HepG2 (cell line): ENCODE measurements at regions not wholly inside any gene's neighbourhood (a gene's known extent, or its start where the extent isn't known, plus 50 kb on each side); places are given as distances from the start of the nearest gene placed in this dataset.

Experiments used
- ATAC-seq: fragments of 200-7000 bp; cut with Tn5 transposase; 3 replicates; pipeline ENCODE4 v1.9.1; 2020; ENCODE audit warnings: mild to moderate bottlenecking, moderate library complexity
- BruUV-seq: library from RNA; stranded (reverse); fragments of 400-500 nt; replicated peaks from 2 replicates; lab custom pipeline; 2021; lab: Mats Ljungman, UMichigan
- CTCF ChIA-PET: fragments of 300-600 bp; formaldehyde crosslinking; extraction: SDS; loops from one replicate; lab custom pipeline; 2021; ENCODE audit warnings: low total read pairs, inconsistent platforms, low intra/inter-chr PET ratio; lab: Yijun Ruan, JAX
- POLR2A ChIA-PET: fragments of 350-600 bp; sonication (Branson Sonifier 250); formaldehyde crosslinking; loops from one replicate; lab custom pipeline; 2020; ENCODE audit warnings: antibody characterized with exemption, inconsistent platforms; lab: Yijun Ruan, JAX
- DNase-seq: peaks from one replicate; pipeline ENCODE4 v3.0.0-alpha.2; 2015; ENCODE audit warnings: low spot score
- FAIRE-seq: peaks from 3 replicates; lab custom pipeline; 2011; peaks lifted over from hg19 to GRCh38; lab: Jason Lieb, UNC
- H2AFZ ChIP-seq: one replicate; pipeline ENCODE4 v1.6.1; 2011; ENCODE audit warnings: low read length, inconsistent platforms
- H3K27ac ChIP-seq: fragments of 300-600 bp; 3 replicates; pipeline ENCODE4 v1.8.0; 2011; ENCODE audit warnings: mixed run types, mild to moderate bottlenecking, mixed read lengths, low read length, inconsistent platforms; ENCODE audit not compliant: insufficient read depth; ENCODE audit errors: extremely low read length
- H3K27me3 ChIP-seq, 2 experiments: fragments of 200-600 bp in 1 of 2; 2 replicates in 1 of 2; 3 replicates in 1 of 2; pipeline versions ENCODE4 v1.6.0 to v1.8.0; 2011; ENCODE audit warnings: low read length in 2 of 2, mild to moderate bottlenecking in 2 of 2, moderate library complexity in 2 of 2, inconsistent platforms in 1 of 2; ENCODE audit not compliant: insufficient read depth in 2 of 2, control insufficient read depth in 1 of 2
- H3K36me3 ChIP-seq, 2 experiments: fragments of 200-600 bp in 1 of 2; replicated peaks in 1 of 2; 2 replicates in 1 of 2; 3 replicates in 1 of 2; pipeline versions ENCODE4 v1.5.1 to v1.8.0; 2011; ENCODE audit warnings: low read length in 2 of 2, inconsistent platforms in 1 of 2; ENCODE audit not compliant: insufficient read depth in 2 of 2, control insufficient read depth in 1 of 2
- H3K4me1 ChIP-seq: 2 replicates; pipeline ENCODE4 v1.5.1; 2012; ENCODE audit warnings: low read length, inconsistent platforms; ENCODE audit not compliant: insufficient read depth
- H3K4me2 ChIP-seq: 2 replicates; pipeline ENCODE4 v1.6.0; 2011; ENCODE audit warnings: low read depth, low read length, inconsistent platforms
- H3K4me3 ChIP-seq, 3 experiments: fragments of 200-600 bp in 1 of 3; sonication (generic), shearing (Covaris generic) in 1 of 3; replicated peaks in 1 of 3; 2 replicates each; pipeline ENCODE4 v1.5.1; 2011 to 2016; ENCODE audit warnings: low read length in 3 of 3, inconsistent platforms in 2 of 3, low read depth in 2 of 3, mild to moderate bottlenecking in 2 of 3, control low read depth in 1 of 3, mixed read lengths in 1 of 3; ENCODE audit not compliant: insufficient read depth in 1 of 3
- H3K79me2 ChIP-seq: one replicate; pipeline ENCODE4 v1.6.1; 2011; ENCODE audit warnings: low read length, inconsistent platforms; ENCODE audit not compliant: insufficient read depth
- H3K9ac ChIP-seq: 2 replicates; pipeline ENCODE4 v1.6.0; 2011; ENCODE audit warnings: mild to moderate bottlenecking, low read depth, low read length, inconsistent platforms; ENCODE audit not compliant: insufficient read depth
- H3K9me3 ChIP-seq: 2 replicates; pipeline ENCODE4 v1.5.1; 2012; ENCODE audit warnings: mild to moderate bottlenecking, low read length
- H4K20me1 ChIP-seq: 2 replicates; pipeline ENCODE4 v1.6.0; 2011; ENCODE audit warnings: inconsistent platforms, mild to moderate bottlenecking, low read length, moderate library complexity; ENCODE audit not compliant: insufficient read depth
- RXRA ChIP-seq: sonication (generic); formaldehyde crosslinking; IDR thresholded peaks from 2 replicates; pipeline ENCODE4 v1.5.1; 2020; ENCODE audit warnings: missing genetic modification reagents
- ZKSCAN5 ChIP-seq: sonication (generic); formaldehyde crosslinking; IDR thresholded peaks from 2 replicates; pipeline ENCODE4 v1.5.1; 2020; ENCODE audit warnings: mild to moderate bottlenecking, missing genetic modification reagents
- ZNF124 ChIP-seq: sonication (generic); formaldehyde crosslinking; IDR thresholded peaks from 2 replicates; pipeline ENCODE4 v1.4.0; 2020; ENCODE audit warnings: missing genetic modification reagents
- ZNF253 ChIP-seq: sonication (generic); formaldehyde crosslinking; IDR thresholded peaks from 2 replicates; pipeline ENCODE4 v1.8.0; 2022; ENCODE audit warnings: mild to moderate bottlenecking, missing genetic modification reagents, borderline replicate concordance
- ZNF788 ChIP-seq: sonication (generic); formaldehyde crosslinking; IDR thresholded peaks from 2 replicates; pipeline ENCODE4 v1.5.0; 2020; ENCODE audit warnings: mild to moderate bottlenecking, missing genetic modification reagents, borderline replicate concordance
- WGBS: methylation state at CpG from one replicate; pipeline ENCODE4 v1.1.6; 2017; ENCODE audit warnings: low lambda C conversion rate; 5-methylcytosine and 5-hydroxymethylcytosine counted together
- in situ Hi-C: cut with HindIII; loops from 2 replicates; pipeline ENCODE4 v1.10.0; 2017; ENCODE audit warnings: low pct_unique_long_range_greater_than_20kb; ENCODE audit not compliant: extremely low pct_ligation_motif_present
- intact Hi-C: fragments of 100-400 bp; cut with micrococcal nuclease; formaldehyde crosslinking; loops from one replicate; pipeline ENCODE4 v1.10.0; 2022; ENCODE audit not compliant: unreplicated experiment
- TF ChIP-seq, protein P1 (sequence below): sonication (generic); formaldehyde crosslinking; IDR thresholded peaks from 2 replicates; pipeline ENCODE4 v1.4.0; 2020; ENCODE audit warnings: mild to moderate bottlenecking, missing genetic modification reagents
- TF ChIP-seq, protein P2 (sequence below): sonication (generic); formaldehyde crosslinking; IDR thresholded peaks from 2 replicates; pipeline ENCODE4 v1.5.1; 2020; ENCODE audit warnings: mild to moderate bottlenecking, missing genetic modification reagents, moderate library complexity
- TF ChIP-seq, protein P3 (sequence below): sonication (generic); formaldehyde crosslinking; IDR thresholded peaks from 2 replicates; pipeline ENCODE4 v1.4.0; 2020; ENCODE audit warnings: missing genetic modification reagents
- TF ChIP-seq, protein P4 (sequence below): sonication (generic); formaldehyde crosslinking; IDR thresholded peaks from 2 replicates; pipeline ENCODE4 v1.4.0; 2020; ENCODE audit warnings: missing genetic modification reagents, borderline replicate concordance
- TF ChIP-seq, protein P5 (sequence below): sonication (generic); formaldehyde crosslinking; IDR thresholded peaks from 2 replicates; pipeline ENCODE4 v1.8.0; 2022; ENCODE audit warnings: mild to moderate bottlenecking, missing genetic modification reagents; ENCODE audit not compliant: insufficient replicate concordance
- TF ChIP-seq, protein P6 (sequence below): sonication (generic); formaldehyde crosslinking; IDR thresholded peaks from 2 replicates; pipeline ENCODE4 v1.4.0; 2020; ENCODE audit warnings: low read depth, mild to moderate bottlenecking, missing genetic modification reagents

DNA sequence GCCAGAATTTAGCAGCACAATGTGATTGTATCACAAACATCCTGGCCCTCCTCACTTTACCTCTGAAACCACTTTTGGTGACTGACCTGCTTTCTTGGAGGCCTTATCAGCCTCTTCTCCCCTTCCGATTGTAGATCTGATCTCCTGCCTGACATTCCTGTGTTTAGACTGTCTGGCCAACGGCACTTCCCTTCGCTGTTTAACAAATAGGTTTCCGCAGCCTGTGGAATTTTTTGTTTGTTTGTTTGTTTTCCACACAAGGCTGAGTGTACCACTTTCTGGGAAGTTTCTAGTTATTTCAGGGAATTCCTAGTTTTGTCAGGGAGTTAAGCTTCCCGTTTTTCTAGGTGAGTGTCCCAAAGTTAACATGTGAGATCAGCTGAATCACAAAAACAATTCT lies 65.9 kb upstream of the CDKN3 start:
- Histone ChIP-seq H4K20me1 (no peaks in the 10 kb centered on the region), H3K79me2 (no peaks in the 10 kb centered on the region), H3K4me3 (no peak overlapping the region), H3K36me3 (no peaks in the 10 kb centered on the region), H3K4me2 (no peak overlapping the region), H3K27me3 (no peaks in the 10 kb centered on the region), H3K27ac (no peak overlapping the region), H3K9me3 (no peaks in the 10 kb centered on the region), H3K4me1 (peaks cover 16% of the 10 kb centered on the region), H3K9ac (no peak overlapping the region), H2AFZ (no peak overlapping the region)
- WGBS: 81% methylated on average over 5 of the region's 5 CpGs
- FAIRE-seq: no peak
- no TSS peak for BruUV-seq
- ChIA-PET CTCF (no interaction called here), POLR2A (no interaction called here)
- ATAC-seq: no peak
- DNase-seq: no peak
- in situ Hi-C loops (no loop called here), intact Hi-C loops (no loop called here)
- TF ChIP-seq, protein P1, sequence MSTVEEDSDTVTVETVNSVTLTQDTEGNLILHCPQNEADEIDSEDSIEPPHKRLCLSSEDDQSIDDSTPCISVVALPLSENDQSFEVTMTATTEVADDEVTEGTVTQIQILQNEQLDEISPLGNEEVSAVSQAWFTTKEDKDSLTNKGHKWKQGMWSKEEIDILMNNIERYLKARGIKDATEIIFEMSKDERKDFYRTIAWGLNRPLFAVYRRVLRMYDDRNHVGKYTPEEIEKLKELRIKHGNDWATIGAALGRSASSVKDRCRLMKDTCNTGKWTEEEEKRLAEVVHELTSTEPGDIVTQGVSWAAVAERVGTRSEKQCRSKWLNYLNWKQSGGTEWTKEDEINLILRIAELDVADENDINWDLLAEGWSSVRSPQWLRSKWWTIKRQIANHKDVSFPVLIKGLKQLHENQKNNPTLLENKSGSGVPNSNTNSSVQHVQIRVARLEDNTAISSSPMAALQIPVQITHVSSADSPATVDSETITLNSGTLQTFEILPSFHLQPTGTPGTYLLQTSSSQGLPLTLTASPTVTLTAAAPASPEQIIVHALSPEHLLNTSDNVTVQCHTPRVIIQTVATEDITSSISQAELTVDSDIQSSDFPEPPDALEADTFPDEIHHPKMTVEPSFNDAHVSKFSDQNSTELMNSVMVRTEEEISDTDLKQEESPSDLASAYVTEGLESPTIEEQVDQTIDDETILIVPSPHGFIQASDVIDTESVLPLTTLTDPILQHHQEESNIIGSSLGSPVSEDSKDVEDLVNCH (CRISPR knock-in tag): no peak
- no peak for TF ChIP-seq ZNF788 (CRISPR knock-in tag)
- TF ChIP-seq ZKSCAN5: no peak
- TF ChIP-seq, protein P2, sequence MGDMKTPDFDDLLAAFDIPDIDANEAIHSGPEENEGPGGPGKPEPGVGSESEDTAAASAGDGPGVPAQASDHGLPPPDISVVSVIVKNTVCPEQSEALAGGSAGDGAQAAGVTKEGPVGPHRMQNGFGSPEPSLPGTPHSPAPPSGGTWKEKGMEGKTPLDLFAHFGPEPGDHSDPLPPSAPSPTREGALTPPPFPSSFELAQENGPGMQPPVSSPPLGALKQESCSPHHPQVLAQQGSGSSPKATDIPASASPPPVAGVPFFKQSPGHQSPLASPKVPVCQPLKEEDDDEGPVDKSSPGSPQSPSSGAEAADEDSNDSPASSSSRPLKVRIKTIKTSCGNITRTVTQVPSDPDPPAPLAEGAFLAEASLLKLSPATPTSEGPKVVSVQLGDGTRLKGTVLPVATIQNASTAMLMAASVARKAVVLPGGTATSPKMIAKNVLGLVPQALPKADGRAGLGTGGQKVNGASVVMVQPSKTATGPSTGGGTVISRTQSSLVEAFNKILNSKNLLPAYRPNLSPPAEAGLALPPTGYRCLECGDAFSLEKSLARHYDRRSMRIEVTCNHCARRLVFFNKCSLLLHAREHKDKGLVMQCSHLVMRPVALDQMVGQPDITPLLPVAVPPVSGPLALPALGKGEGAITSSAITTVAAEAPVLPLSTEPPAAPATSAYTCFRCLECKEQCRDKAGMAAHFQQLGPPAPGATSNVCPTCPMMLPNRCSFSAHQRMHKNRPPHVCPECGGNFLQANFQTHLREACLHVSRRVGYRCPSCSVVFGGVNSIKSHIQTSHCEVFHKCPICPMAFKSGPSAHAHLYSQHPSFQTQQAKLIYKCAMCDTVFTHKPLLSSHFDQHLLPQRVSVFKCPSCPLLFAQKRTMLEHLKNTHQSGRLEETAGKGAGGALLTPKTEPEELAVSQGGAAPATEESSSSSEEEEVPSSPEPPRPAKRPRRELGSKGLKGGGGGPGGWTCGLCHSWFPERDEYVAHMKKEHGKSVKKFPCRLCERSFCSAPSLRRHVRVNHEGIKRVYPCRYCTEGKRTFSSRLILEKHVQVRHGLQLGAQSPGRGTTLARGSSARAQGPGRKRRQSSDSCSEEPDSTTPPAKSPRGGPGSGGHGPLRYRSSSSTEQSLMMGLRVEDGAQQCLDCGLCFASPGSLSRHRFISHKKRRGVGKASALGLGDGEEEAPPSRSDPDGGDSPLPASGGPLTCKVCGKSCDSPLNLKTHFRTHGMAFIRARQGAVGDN (CRISPR knock-in tag): no peak
- no peak for TF ChIP-seq ZNF253 (CRISPR knock-in tag)
- no peak for TF ChIP-seq RXRA (CRISPR knock-in tag)
- no peak for TF ChIP-seq ZNF124
- TF ChIP-seq, protein P3, sequence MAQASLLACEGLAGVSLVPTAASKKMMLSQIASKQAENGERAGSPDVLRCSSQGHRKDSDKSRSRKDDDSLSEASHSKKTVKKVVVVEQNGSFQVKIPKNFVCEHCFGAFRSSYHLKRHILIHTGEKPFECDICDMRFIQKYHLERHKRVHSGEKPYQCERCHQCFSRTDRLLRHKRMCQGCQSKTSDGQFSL (CRISPR knock-in tag): no peak
- TF ChIP-seq, protein P4, sequence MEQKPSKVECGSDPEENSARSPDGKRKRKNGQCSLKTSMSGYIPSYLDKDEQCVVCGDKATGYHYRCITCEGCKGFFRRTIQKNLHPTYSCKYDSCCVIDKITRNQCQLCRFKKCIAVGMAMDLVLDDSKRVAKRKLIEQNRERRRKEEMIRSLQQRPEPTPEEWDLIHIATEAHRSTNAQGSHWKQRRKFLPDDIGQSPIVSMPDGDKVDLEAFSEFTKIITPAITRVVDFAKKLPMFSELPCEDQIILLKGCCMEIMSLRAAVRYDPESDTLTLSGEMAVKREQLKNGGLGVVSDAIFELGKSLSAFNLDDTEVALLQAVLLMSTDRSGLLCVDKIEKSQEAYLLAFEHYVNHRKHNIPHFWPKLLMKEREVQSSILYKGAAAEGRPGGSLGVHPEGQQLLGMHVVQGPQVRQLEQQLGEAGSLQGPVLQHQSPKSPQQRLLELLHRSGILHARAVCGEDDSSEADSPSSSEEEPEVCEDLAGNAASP (CRISPR knock-in tag): no peak
- TF ChIP-seq, protein P5, sequence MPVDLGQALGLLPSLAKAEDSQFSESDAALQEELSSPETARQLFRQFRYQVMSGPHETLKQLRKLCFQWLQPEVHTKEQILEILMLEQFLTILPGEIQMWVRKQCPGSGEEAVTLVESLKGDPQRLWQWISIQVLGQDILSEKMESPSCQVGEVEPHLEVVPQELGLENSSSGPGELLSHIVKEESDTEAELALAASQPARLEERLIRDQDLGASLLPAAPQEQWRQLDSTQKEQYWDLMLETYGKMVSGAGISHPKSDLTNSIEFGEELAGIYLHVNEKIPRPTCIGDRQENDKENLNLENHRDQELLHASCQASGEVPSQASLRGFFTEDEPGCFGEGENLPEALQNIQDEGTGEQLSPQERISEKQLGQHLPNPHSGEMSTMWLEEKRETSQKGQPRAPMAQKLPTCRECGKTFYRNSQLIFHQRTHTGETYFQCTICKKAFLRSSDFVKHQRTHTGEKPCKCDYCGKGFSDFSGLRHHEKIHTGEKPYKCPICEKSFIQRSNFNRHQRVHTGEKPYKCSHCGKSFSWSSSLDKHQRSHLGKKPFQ (CRISPR knock-in tag): no peak
- TF ChIP-seq, protein P6, sequence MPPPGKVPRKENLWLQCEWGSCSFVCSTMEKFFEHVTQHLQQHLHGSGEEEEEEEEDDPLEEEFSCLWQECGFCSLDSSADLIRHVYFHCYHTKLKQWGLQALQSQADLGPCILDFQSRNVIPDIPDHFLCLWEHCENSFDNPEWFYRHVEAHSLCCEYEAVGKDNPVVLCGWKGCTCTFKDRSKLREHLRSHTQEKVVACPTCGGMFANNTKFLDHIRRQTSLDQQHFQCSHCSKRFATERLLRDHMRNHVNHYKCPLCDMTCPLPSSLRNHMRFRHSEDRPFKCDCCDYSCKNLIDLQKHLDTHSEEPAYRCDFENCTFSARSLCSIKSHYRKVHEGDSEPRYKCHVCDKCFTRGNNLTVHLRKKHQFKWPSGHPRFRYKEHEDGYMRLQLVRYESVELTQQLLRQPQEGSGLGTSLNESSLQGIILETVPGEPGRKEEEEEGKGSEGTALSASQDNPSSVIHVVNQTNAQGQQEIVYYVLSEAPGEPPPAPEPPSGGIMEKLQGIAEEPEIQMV (CRISPR knock-in tag): no peak
